ENCODE measurements at regions not wholly inside any gene's neighbourhood (a gene's known extent, or its start where the extent isn't known, plus 50 kb on each side); places are given as distances from the start of the nearest gene placed in this dataset.

- no peaks in the 10 kb centered on the region for H3K27me3 ChIP-seq (ENCODE audit: control insufficient read depth, insufficient read depth, low read length)
- ChIA-PET CTCF (no interaction called here), POLR2A (ENCODE audit: unreplicated experiment) (no interaction called here)
- H2AK5ac ChIP-seq (ENCODE audit: low read depth, low read length): no peak overlapping the region
- H3K36me3 ChIP-seq (ENCODE audit: control insufficient read depth, insufficient read depth, low read length): no peaks in the 10 kb centered on the region
- H3K9me1 ChIP-seq (ENCODE audit: insufficient read depth, low read length): no peaks in the 10 kb centered on the region
- DNase-seq (no peak), ATAC-seq (ENCODE audit: low read depth) (no peak)
- H4K5ac ChIP-seq (ENCODE audit: low read depth, low read length): no peak overlapping the region
- no peak overlapping the region for H2BK5ac ChIP-seq (ENCODE audit: low read depth, low read length, poor library complexity, severe bottlenecking)
- H3K4me3 ChIP-seq (ENCODE audit: insufficient read depth, low read depth, low read length): no peak overlapping the region
- H3K18ac ChIP-seq (ENCODE audit: low read depth, low read length): no peak overlapping the region
- no peak overlapping the region for H3K23ac ChIP-seq (ENCODE audit: low read depth, low read length)
- H3K79me1 ChIP-seq (ENCODE audit: low read depth in 1 of 2, low read length in 2 of 2): no peaks in the 10 kb centered on the region
- H3K4me1 ChIP-seq (ENCODE audit: control insufficient read depth, insufficient read depth, low read length): peaks cover 2% of the 10 kb centered on the region; the same call in 1 of the 2 replicates
- no TSS peak for BruUV-seq (replicated peaks)
- intact Hi-C loops (cut with micrococcal nuclease) (no loop called here), dilution Hi-C loops (cut with HindIII; ENCODE audit: low sequenced_read_pairs, unreplicated experiment) (no loop called here), in situ Hi-C loops (cut with MboI; ENCODE audit: low sequenced_read_pairs) (no loop called here)
- no peak overlapping the region for H2BK15ac ChIP-seq (ENCODE audit: low read depth, low read length)
- no peak overlapping the region for H3K4me2 ChIP-seq (ENCODE audit: low read depth, low read length)
- no peak overlapping the region for H2BK20ac ChIP-seq (ENCODE audit: low read depth, low read length)
- no peak overlapping the region for H3K9ac ChIP-seq (ENCODE audit: low read depth, low read length)
- no peak overlapping the region for H3K56ac ChIP-seq (ENCODE audit: extremely low read depth, insufficient read depth, low read length)
- no peak overlapping the region for H3K4ac ChIP-seq (ENCODE audit: low read depth, low read length)
- H4K8ac ChIP-seq (ENCODE audit: low read depth in 2 of 2, low read length in 2 of 2): no peak overlapping the region
- no peak overlapping the region for H3K14ac ChIP-seq (replicated peaks; ENCODE audit: low read depth, low read length)
- H2AFZ ChIP-seq (replicated peaks; ENCODE audit: low read length, poor library complexity): no peak overlapping the region
- no peaks in the 10 kb centered on the region for H3K9me3 ChIP-seq (ENCODE audit: control insufficient read depth, insufficient read depth, low read length)
- WGBS, 2 experiments (ENCODE audit: extremely low coverage in 2 of 2, insufficient read length in 1 of 2): no CpG with 5 or more reads among the region's 3 CpGs
- H3K27ac ChIP-seq (ENCODE audit: insufficient read depth, low read length): no peak overlapping the region
- TF ChIP-seq FOS (IDR thresholded peaks at IDR 0.05; ENCODE audit: low read depth, low read length) (no peak), CEBPB (IDR thresholded peaks at IDR 0.05; ENCODE audit: low read depth, low read length) (no peak), POLR2A (IDR thresholded peaks at IDR 0.05; ENCODE audit: low read depth, low read length) (no peak), RFX5 (IDR thresholded peaks at IDR 0.05; ENCODE audit: low read depth, low read length) (no peak), MAZ (IDR thresholded peaks at IDR 0.05; ENCODE audit: borderline replicate concordance, low read depth, low read length) (no peak)
- H4K20me1 ChIP-seq (ENCODE audit: insufficient read depth, low read length): no peaks in the 10 kb centered on the region
- H4K91ac ChIP-seq (ENCODE audit: insufficient read depth, low read depth, low read length): no peak overlapping the region
- no peak overlapping the region for H2AK9ac ChIP-seq (replicated peaks; ENCODE audit: low read depth, low read length, poor library complexity)
- no peak overlapping the region for H2BK120ac ChIP-seq (ENCODE audit: low read depth, low read length)
Observed at GRCh38 chr2:18648161-18648560, 58.8 kb upstream of the NT5C1B start.

All from IMR-90 (cell line).